PC-3 (cell line): ENCODE measurements at regions not wholly inside any gene's neighbourhood (a gene's known extent, or its start where the extent isn't known, plus 50 kb on each side); places are given as distances from the start of the nearest gene placed in this dataset.

Experiments used
- ATAC-seq: fragments of 200-7000 bp; cut with Tn5 transposase; 2 replicates; pipeline ENCODE4 v1.9.1; 2020; ENCODE audit warnings: mild to moderate bottlenecking, moderate library complexity
- BruUV-seq: library from RNA; stranded (reverse); fragments of 400-500 nt; replicated peaks from 2 replicates; lab custom pipeline; 2021; lab: Mats Ljungman, UMichigan
- CTCF ChIA-PET: fragments of 300-600 bp; sonication (Branson Sonifier 250); formaldehyde crosslinking; loops from one replicate; lab custom pipeline; 2022; ENCODE audit warnings: antibody characterized with exemption; lab: Charles Lee
- POLR2A ChIA-PET: fragments of 300-600 bp; sonication (Branson Sonifier 250); formaldehyde crosslinking; loops from one replicate; lab custom pipeline; 2022; ENCODE audit warnings: antibody characterized with exemption; ENCODE audit not compliant: unreplicated experiment; lab: Charles Lee
- DNase-seq: peaks from one replicate; pipeline ENCODE4 v3.0.0-alpha.2; 2015
- H2AFZ ChIP-seq: fragments of 300-600 bp; sonication (generic); 2 replicates; pipeline ENCODE4 v1.6.0; 2016; ENCODE audit warnings: antibody characterized with exemption, low read length
- H3F3A ChIP-seq: fragments of 300-600 bp; sonication (generic); one replicate; pipeline ENCODE4 v1.6.0; 2017; ENCODE audit warnings: antibody characterized with exemption, low read length, control low read depth, mild to moderate bottlenecking; ENCODE audit not compliant: unreplicated experiment
- H3K27ac ChIP-seq: fragments of 300-600 bp; sonication (generic); 2 replicates; pipeline ENCODE4 v1.5.1; 2016; ENCODE audit warnings: mild to moderate bottlenecking, low read length
- H3K27me3 ChIP-seq: fragments of 300-600 bp; sonication (generic); 2 replicates; pipeline ENCODE4 v1.6.1; 2016; ENCODE audit warnings: low read length, mixed read lengths
- H3K36me3 ChIP-seq: fragments of 300-600 bp; sonication (generic); 2 replicates; pipeline ENCODE4 v1.6.1; 2016; ENCODE audit warnings: low read depth, mixed run types, low read length, mixed read lengths
- H3K4me1 ChIP-seq: fragments of 300-600 bp; sonication (generic); 2 replicates; pipeline ENCODE4 v1.5.1; 2016; ENCODE audit warnings: low read length; ENCODE audit not compliant: insufficient read depth
- H3K4me2 ChIP-seq: fragments of 300-600 bp; sonication (generic); 2 replicates; pipeline ENCODE4 v1.6.0; 2016; ENCODE audit warnings: low read length
- H3K4me3 ChIP-seq: fragments of 300-600 bp; sonication (generic); 2 replicates; pipeline ENCODE4 v1.5.1; 2016; ENCODE audit warnings: mild to moderate bottlenecking, low read length, mixed read lengths
- H3K79me2 ChIP-seq: fragments of 300-600 bp; sonication (generic); 2 replicates; pipeline ENCODE4 v1.6.1; 2017; ENCODE audit warnings: low read length, mixed read lengths
- H3K9ac ChIP-seq: fragments of 300-600 bp; sonication (generic); 2 replicates; pipeline ENCODE4 v1.6.0; 2016; ENCODE audit warnings: mild to moderate bottlenecking, low read length
- H3K9me2 ChIP-seq: fragments of 300-600 bp; sonication (generic); replicated peaks from 2 replicates; pipeline ENCODE4 v1.6.1; 2016; ENCODE audit warnings: mixed run types, low read length, mixed read lengths
- H3K9me3 ChIP-seq: fragments of 300-600 bp; sonication (generic); 2 replicates; pipeline ENCODE4 v1.6.1; 2016; ENCODE audit warnings: low read length, mixed read lengths
- H4K20me1 ChIP-seq: fragments of 300-600 bp; sonication (generic); 2 replicates; pipeline ENCODE4 v1.6.1; 2016; ENCODE audit warnings: low read length, mixed read lengths
- EZH2 ChIP-seq: fragments of 300-600 bp; sonication (generic); IDR thresholded peaks from one replicate; pipeline ENCODE4 v1.6.1; 2017; ENCODE audit warnings: antibody characterized with exemption, mild to moderate bottlenecking, low read length; ENCODE audit not compliant: unreplicated experiment
- EZH2phosphoT487 ChIP-seq: fragments of 300-600 bp; sonication (generic); IDR thresholded peaks from 2 replicates; pipeline ENCODE4 v1.6.1; 2018; ENCODE audit warnings: mild to moderate bottlenecking, antibody characterized with exemption, low read length, borderline replicate concordance
- intact Hi-C: fragments of 100-400 bp; cut with micrococcal nuclease; formaldehyde crosslinking; loops from 2 replicates; pipeline ENCODE4 v1.9.0; 2023
- TF ChIP-seq, protein P1 (sequence below): fragments of 300-600 bp; sonication (generic); conservative IDR thresholded peaks from 2 replicates; pipeline ENCODE4 v1.5.1; 2017; ENCODE audit warnings: antibody characterized with exemption, low read depth, mild to moderate bottlenecking, low read length

DNA sequence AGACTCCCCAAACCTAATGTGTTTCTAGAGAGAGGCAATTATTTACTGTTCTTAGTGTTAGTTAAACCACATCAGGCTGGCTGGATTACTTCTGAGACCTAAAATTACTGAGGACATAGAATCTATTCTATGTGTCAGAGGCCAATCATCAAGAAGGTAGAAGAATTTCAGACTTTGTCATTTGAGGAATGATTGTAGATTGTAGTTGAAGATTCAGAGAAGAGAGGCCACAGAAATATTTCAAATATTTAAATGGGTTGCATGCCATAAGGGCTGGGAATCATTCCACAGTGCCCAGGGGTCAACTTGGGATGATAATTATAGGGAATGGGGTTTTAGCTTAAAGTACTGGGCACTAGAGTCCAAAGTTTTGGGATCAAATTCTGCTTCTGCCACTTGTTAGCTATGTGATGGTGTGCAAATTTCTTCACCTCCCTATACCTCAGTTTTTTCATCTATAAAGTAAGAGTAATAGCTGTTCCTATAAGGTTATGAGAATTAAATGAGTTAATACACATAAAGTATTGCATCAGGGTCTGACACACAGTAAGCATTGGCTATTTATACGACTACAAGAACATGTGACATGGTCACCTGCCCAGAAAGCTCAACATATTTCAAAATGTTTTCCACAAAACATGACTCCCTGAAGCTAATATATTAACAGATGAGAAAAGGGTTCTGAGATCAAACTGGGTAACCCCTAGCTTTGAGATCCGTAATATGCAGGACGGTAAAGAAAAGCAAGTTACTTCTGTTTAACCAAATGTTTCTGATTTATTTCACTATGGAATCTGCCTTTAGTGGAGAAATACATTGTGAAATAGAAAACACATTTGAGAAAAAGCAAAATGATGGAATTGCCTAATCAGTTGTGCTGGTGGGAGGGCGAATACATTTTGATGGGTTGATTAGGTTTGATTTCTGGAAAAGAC, 69.7 kb upstream of the SPAG17 start:
- ChIA-PET POLR2A (no interaction called here), CTCF (no interaction called here)
- Histone ChIP-seq H3K4me3 (no peak overlapping the region), H4K20me1 (no peaks in the 10 kb centered on the region), H3K9me3 (no peaks in the 10 kb centered on the region), H3K27ac (no peak overlapping the region), H3K9ac (no peak overlapping the region), H3K36me3 (no peaks in the 10 kb centered on the region), H3K27me3 (peaks cover 37% of the 10 kb centered on the region), H3K4me2 (no peak overlapping the region), H3K79me2 (no peaks in the 10 kb centered on the region), H3K9me2 (no peaks in the 10 kb centered on the region), H3K4me1 (no peaks in the 10 kb centered on the region), H3F3A (no peaks in the 10 kb centered on the region), H2AFZ (no peak overlapping the region)
- no peak for ATAC-seq
- no peak for DNase-seq
- BruUV-seq: no TSS peak
- TF ChIP-seq, protein P1, sequence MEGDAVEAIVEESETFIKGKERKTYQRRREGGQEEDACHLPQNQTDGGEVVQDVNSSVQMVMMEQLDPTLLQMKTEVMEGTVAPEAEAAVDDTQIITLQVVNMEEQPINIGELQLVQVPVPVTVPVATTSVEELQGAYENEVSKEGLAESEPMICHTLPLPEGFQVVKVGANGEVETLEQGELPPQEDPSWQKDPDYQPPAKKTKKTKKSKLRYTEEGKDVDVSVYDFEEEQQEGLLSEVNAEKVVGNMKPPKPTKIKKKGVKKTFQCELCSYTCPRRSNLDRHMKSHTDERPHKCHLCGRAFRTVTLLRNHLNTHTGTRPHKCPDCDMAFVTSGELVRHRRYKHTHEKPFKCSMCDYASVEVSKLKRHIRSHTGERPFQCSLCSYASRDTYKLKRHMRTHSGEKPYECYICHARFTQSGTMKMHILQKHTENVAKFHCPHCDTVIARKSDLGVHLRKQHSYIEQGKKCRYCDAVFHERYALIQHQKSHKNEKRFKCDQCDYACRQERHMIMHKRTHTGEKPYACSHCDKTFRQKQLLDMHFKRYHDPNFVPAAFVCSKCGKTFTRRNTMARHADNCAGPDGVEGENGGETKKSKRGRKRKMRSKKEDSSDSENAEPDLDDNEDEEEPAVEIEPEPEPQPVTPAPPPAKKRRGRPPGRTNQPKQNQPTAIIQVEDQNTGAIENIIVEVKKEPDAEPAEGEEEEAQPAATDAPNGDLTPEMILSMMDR: no peak
- TF ChIP-seq EZH2: no peak
- TF ChIP-seq EZH2phosphoT487: no peak
- intact Hi-C loops: no loop called here

DNA sequence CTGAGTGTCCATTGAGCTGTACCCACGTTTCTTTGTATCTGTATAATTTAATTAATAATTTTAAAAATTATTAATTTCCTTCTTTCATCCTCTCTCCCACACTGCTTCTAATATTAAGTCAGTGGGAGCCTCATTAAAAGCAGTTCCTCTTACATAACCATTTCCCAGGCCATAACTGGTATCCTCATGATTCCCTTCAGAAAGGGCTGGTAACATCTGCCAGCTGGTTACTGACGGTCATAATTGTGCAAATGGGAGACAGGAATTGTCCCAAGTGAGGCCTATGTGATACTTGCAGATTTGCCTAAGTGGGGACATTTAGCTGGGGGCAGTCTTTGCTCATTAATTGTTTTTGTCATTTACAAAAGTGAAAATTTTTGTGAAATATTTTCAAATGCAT, 69.0 kb upstream of the SPAG17 start:
- no peak for DNase-seq
- Histone ChIP-seq H3F3A (no peaks in the 10 kb centered on the region), H3K9me2 (no peaks in the 10 kb centered on the region), H3K79me2 (no peaks in the 10 kb centered on the region), H3K4me1 (no peaks in the 10 kb centered on the region), H4K20me1 (no peaks in the 10 kb centered on the region), H2AFZ (no peak overlapping the region), H3K36me3 (no peaks in the 10 kb centered on the region), H3K4me2 (no peak overlapping the region), H3K27me3 (peaks cover 34% of the 10 kb centered on the region; the same call in 1 of the 2 replicates), H3K27ac (no peak overlapping the region), H3K9ac (no peak overlapping the region), H3K9me3 (no peaks in the 10 kb centered on the region), H3K4me3 (no peak overlapping the region)
- intact Hi-C loops: no loop called here
- POLR2A ChIA-PET: no interaction called here
- TF ChIP-seq EZH2 (no peak), EZH2phosphoT487 (no peak)
- TF ChIP-seq, protein P1: no peak
- ATAC-seq: no peak
- no TSS peak for BruUV-seq
- CTCF ChIA-PET: no interaction called here
